ENCODE measurements at regions not wholly inside any gene's neighbourhood (a gene's known extent, or its start where the extent isn't known, plus 50 kb on each side); places are given as distances from the start of the nearest gene placed in this dataset.

GRCh38 chr6:67369679-67370078, 1265.4 kb upstream of the ADGRB3 start (continued):
- TF ChIP-seq CBFA2T3 (IDR thresholded peaks at IDR 0.05) = peak; percentile 79
- peak; percentile 38; the same call in 1 of the 2 replicates for TF ChIP-seq STAT5A (IDR thresholded peaks at IDR 0.05; ENCODE audit: borderline replicate concordance, low read length)
- TF ChIP-seq CCNT2 (IDR thresholded peaks at IDR 0.05; ENCODE audit: borderline replicate concordance, extremely low read depth, insufficient read length, low read depth, low read length) = peak; percentile 22
- TF ChIP-seq TEAD4 (IDR thresholded peaks at IDR 0.05; ENCODE audit: low read length) = peak; percentile 63; the same call in 1 of the 2 replicates
- no peak for TF ChIP-seq TEAD4 (CRISPR knock-in tag; IDR thresholded peaks at IDR 0.05; ENCODE audit: borderline replicate concordance)
- TF ChIP-seq CHD2 (IDR thresholded peaks at IDR 0.05; ENCODE audit: low read depth, low read length) = no peak
- no peak for TF ChIP-seq ZNF408 (CRISPR knock-in tag; IDR thresholded peaks at IDR 0.05; ENCODE audit: low read depth)
- peak; percentile 22; the same call in 1 of the 2 replicates for TF ChIP-seq TCF3 (CRISPR knock-in tag; IDR thresholded peaks at IDR 0.05)
- TF ChIP-seq NFIC (IDR thresholded peaks at IDR 0.05) = 0 out of 2 replicates have a peak, but pooled peaks have one; percentile 13
- peak; percentile 73 for TF ChIP-seq ARID1B (IDR thresholded peaks at IDR 0.05)
- no peak for TF ChIP-seq ZNF316 (IDR thresholded peaks at IDR 0.05)
- TF ChIP-seq SOX6 (IDR thresholded peaks at IDR 0.05) = peak; percentile 47; the same call in 1 of the 2 replicates
- peak; percentile 40; the same call in 1 of the 2 replicates for TF ChIP-seq SMARCA4 (IDR thresholded peaks at IDR 0.05)

GRCh38 chr6:67362976-67363375, 1272.1 kb upstream of the ADGRB3 start:
- Histone ChIP-seq H3K9me3 (replicated peaks; ENCODE audit: control insufficient read depth, insufficient read depth, low read depth, low read length) (no peaks in the 10 kb centered on the region), H3K9ac (ENCODE audit: insufficient read depth in 1 of 2, low read depth in 2 of 2, low read length in 2 of 2) (peak overlapping the region in 1 of 2 experiments; percentile 65; a peak in 2 of 4 replicates), H3K4me3 (peak overlapping the region; percentile 0; the same call in 1 of the 2 replicates), H2AFZ (ENCODE audit: low read depth, low read length) (peak overlapping the region; percentile 93), H3K27ac (ENCODE audit: extremely low read depth, low read depth, low read length) (peak overlapping the region; percentile 79), H3K27me3 (ENCODE audit: control insufficient read depth in 2 of 2, insufficient read depth in 2 of 2, low read length in 2 of 2) (no peaks in the 10 kb centered on the region), H3K79me2 (ENCODE audit: control insufficient read depth, insufficient read depth, low read length) (no peaks in the 10 kb centered on the region), H4K20me1 (replicated peaks; ENCODE audit: control insufficient read depth, insufficient read depth, low read length) (no peaks in the 10 kb centered on the region), H3K36me3 (ENCODE audit: control insufficient read depth, insufficient read depth, low read length) (no peaks in the 10 kb centered on the region), H3K4me2 (ENCODE audit: insufficient read depth, low read length) (peak overlapping the region; percentile 63), H3K4me1 (replicated peaks in 1 of 2; ENCODE audit: control insufficient read depth in 2 of 2, insufficient read depth in 2 of 2, low read length in 2 of 2) (no peaks in the 10 kb centered on the region; a peak in 2 of 5 replicates), H3K9me1 (ENCODE audit: control insufficient read depth, insufficient read depth, low read length) (no peaks in the 10 kb centered on the region)
- DNase-seq (ENCODE audit: extremely low read depth in 1 of 4, low spot score in 3 of 4) = peak in 2 of 4 experiments; percentile 12 to 59
- BruUV-seq (replicated peaks) = no TSS peak
- peak; percentile 76 for ATAC-seq
- in situ Hi-C loops (cut with MboI) (no loop called here), intact Hi-C loops (cut with micrococcal nuclease) (loop anchor here (10.0 kb wide), 1 partner anchor 288 kb away; no protein-coding TSS in a partner anchor)
- peak; percentile 73 for FAIRE-seq
- ChIA-PET CTCF (ENCODE audit: low intra/inter-chr PET ratio) (no interaction called here), POLR2A (no interaction called here)
- WGBS (ENCODE audit: insufficient coverage, low coverage, missing lambda C conversion rate) = 22% methylated on average over 5 of the region's 5 CpGs
- TF ChIP-seq PBX2 (CRISPR knock-in tag; IDR thresholded peaks at IDR 0.05; ENCODE audit: low read depth) (no peak), PBX2 (tag; conservative IDR thresholded peaks at IDR 0.05; ENCODE audit: low read depth) (peak; percentile 78), ELF2 (CRISPR knock-in tag; IDR thresholded peaks at IDR 0.05) (no peak), ATF1 (CRISPR knock-in tag; IDR thresholded peaks at IDR 0.05) (no peak), ATF1 (tag; IDR thresholded peaks at IDR 0.05) (0 out of 2 replicates have a peak, but pooled peaks have one; percentile 23), RBM17 (IDR thresholded peaks at IDR 0.05; ENCODE audit: borderline replicate concordance, low read depth, low read length) (no peak), ZNF277 (CRISPR knock-in tag; IDR thresholded peaks at IDR 0.05; ENCODE audit: borderline replicate concordance) (no peak), HMBOX1 (IDR thresholded peaks at IDR 0.05) (peak; percentile 57; the same call in 1 of the 2 replicates)

All from K562 (cell line).